CD4-positive, alpha-beta T cell treated with Interleukin-21 for 1 hour (primary cell): ENCODE measurements at regions not wholly inside any gene's neighbourhood (a gene's known extent, or its start where the extent isn't known, plus 50 kb on each side); places are given as distances from the start of the nearest gene placed in this dataset.
"Not testable (repeated sequence)": the region's sequence is repeated elsewhere in the genome, so short reads cannot be mapped to it uniquely, and the experiment has no call there.

ENCODE experiments used
- DNase-seq: peaks from one replicate; pipeline ENCODE4 v3.0.0-alpha.2; 2020

DNA sequence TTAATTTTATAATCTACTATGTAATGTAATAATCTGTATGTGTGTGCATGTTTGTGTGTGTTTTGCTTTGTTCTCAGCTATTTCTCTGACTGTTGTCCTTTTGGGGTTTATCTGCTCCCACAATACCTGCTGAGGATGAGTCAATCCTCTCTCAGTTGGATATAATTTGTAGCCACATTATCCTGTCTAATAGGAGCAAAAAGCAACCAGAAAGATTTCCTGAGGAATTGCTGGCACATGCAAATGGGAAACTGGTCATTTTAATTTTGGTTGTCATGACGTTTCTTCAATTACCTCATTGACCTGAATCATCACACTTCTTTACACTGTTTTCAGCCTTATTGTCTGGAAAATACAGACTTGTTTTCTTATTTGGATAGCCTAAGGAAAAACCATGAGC, 488.4 kb downstream of the KLF5 start:
- DNase-seq = no peak

- no peak for DNase-seq
Measured at GRCh38 chr13:73544175-73544574, 485.4 kb downstream of the KLF5 start.

GRCh38 chr13:73542446-73542845, 483.6 kb downstream of the KLF5 start:
- DNase-seq = no peak

- DNase-seq = no peak
Measured at GRCh38 chr13:73536865-73537264, 478.1 kb downstream of the KLF5 start.

DNA sequence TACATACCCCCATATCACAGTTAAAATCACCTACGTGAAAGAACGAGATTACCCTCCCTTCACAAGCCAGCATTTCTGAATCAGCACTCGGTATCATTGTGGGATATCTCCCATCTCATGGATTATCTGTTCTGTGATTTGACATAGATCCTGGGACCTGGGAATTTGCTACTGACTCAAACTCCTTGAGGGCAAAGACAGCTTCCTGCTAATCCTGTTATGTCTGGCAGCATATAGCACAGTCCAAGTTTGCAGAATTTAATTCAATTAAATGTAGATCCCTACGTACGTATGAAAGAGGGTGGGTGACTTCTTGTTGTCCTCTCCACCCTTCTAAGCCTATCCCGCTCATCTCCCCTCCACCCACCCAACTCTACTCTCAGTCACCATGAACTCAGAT, 476.5 kb downstream of the KLF5 start:
- no peak for DNase-seq

- DNase-seq = no peak
Measured at GRCh38 chr13:73532987-73533510, 474.2 kb downstream of the KLF5 start.

DNA sequence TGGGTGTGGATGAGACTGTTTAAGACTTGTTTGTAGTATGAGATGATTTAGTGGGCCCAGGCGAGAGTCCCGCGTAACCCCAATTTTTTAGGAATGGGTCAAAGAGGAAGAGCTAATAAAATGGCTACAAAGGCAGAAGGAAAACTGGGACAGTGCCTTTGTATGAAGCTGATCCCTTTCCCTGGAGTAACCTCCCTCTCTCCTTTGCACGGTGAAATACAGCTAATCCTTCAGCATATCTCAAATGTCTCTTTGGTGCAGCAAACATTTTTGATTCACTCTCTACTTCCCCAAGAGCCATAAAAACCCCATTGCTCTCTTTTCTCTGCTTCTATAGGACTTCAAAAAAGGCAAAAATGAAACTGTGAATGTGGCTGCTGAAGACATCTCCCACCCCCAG, 473.8 kb downstream of the KLF5 start:
- no peak for DNase-seq

DNA sequence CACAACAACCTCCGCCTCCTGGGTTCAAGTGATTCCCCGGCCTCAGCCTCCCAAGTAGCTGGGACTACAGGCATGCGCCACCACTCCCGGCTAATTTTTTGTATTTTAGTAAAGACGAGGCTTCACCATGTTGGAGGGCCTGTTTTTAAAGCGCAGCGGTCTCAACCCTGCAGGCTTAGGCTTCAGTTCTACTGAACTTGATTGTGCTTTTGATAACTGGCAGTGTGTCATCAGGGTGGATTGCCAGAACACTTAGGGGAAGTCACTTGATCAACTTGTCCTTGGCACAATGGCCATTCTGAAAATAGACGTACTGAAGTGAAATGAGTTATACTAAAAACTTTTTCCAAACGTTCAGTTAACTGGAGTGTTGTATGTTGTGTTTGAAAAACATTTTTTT, 472.2 kb downstream of the KLF5 start:
- no peak for DNase-seq

GRCh38 chr13:73522937-73523336, 464.1 kb downstream of the KLF5 start:
- no peak for DNase-seq

- DNase-seq = no peak
Measured at GRCh38 chr13:73521985-73522524, 463.2 kb downstream of the KLF5 start.

DNA sequence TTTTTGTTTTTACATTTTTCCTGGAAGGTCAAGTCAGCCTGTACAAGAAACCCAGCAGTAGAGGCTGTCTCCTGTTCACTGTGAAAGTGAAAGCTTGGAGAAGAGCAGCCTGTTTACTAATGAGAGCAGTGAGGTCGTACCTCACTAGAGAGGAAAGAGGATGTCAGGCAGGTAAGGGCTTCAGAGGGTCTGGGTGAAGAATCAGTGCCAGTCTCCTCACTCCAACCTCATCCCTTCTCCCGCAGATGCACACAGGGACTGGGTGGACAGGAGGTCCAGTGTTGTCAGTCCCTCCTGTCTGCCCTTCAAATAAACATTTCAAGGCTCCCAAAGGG, 462.5 kb downstream of the KLF5 start:
- DNase-seq = peak; percentile 37

DNA sequence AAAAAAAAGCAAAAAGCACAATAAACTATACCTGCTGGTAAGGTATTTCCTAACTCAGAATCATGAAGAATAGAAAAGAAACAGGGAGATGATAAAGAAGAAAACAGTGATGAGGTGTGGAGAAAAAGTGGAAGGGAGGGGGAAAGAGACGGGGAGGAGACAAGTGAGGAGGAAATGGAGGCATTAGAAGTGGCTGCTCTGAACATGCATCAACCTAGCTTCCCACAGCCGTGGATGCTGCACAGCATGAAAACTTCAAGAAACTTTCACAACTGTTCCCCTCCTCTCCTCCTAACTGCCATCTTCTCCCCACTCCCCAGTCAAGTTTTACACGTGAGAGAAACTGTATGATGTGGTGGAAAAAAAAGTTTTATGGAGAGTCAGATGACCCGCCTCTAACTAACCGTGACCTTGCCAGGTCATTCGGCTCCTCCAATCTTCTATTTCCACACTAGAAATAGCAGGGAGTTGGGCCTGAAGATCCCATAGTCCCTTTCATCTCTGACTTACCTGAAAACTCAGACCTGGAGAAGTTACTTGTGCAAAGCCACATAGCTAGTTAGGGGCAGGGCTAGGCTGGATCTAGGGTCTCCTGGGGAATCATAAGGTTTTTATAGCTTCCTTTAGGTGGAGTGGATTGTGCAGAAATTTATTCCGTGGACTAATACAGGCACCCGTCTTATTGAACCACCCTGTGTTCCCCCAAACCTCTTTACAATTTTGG, 461.9 kb downstream of the KLF5 start:
- peak; percentile 6 for DNase-seq

- DNase-seq = not testable (repeated sequence)
Measured at GRCh38 chr13:73520135-73520534, 461.3 kb downstream of the KLF5 start.

- no peak for DNase-seq
Measured at GRCh38 chr13:73519396-73520116, 460.8 kb downstream of the KLF5 start.

- DNase-seq = no peak
Measured at GRCh38 chr13:73517766-73518165, 459.0 kb downstream of the KLF5 start.

GRCh38 chr13:73516731-73517130, 457.9 kb downstream of the KLF5 start:
- DNase-seq = no peak

DNA sequence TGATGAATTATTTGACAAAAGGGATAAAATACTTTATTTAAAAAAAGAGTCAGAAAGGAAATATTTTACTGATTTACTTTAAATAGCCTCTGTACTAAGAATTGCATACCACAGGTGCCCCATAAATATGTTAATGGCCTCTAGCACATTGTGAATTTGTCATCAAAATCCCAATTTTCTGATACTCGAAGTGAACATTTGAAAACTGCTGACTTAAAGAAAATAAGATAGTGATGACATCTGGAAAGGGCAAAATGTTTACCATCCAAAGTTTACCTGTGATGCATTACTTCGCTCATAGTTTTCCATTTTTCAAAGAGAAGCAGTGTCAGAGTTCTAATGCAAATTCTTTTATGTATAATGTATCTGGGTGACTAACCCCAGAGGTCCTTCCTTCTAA, 455.4 kb downstream of the KLF5 start:
- DNase-seq = no peak

DNA sequence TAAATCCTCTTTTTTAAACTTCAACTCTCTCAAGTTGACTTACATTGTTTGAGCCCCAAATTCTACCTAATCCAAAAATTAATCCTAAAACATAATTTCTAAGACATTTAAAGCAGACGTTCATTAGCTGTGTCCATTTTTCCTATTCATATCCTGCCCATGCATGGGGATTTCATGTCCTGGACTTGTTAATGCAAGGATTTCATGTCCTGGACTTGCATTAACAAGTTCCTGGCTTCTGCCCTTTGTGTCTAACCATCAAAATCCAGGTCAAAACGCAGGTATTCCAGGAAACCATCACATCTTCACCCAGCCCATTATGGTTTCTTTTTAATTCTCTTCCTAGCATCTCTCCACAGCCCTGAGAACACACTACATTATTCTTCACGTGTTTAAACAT, 454.9 kb downstream of the KLF5 start:
- no peak for DNase-seq

DNA sequence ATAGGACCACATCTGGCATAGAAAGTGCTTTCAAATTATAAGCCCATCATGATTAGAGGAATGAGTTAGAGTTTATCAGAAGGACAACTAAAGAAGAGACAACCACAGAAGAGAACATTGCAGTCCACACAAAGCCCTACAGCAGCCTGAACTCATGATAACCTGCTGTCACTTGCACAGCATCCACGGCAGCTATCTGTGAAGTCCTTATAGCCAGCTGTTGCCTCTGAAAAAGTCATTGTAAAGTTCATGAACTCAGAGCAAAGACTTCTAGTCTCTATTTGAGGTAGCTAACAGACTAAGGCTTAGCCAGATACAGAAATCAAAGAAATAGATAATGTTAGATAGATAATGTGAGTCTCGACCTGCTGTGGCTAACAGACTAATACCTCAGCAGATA, 450.0 kb downstream of the KLF5 start:
- DNase-seq = no peak

- DNase-seq = no peak
Measured at GRCh38 chr13:73505376-73505890, 446.6 kb downstream of the KLF5 start.

- DNase-seq = no peak
Measured at GRCh38 chr13:73499695-73500094, 440.9 kb downstream of the KLF5 start.

DNA sequence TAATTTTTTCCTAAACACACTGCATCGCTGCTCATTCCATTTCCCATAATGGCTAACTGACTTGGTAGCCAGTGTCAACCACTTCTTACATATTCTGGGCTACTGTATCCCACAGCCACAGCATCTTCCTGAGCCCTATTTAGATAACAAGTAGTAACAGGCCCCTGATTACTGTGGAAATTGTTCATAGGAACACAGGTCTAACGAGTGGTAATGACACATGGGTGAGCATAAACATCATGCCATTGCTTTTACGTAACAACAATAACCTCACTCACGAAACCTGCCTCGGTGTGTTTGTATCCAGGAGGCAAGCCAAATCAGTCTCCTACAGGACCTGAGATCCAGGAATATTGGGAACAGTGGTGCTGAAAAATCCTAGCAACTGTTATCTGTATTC, 438.6 kb downstream of the KLF5 start:
- no peak for DNase-seq

GRCh38 chr13:73496711-73497110, 437.9 kb downstream of the KLF5 start:
- DNase-seq = no peak

- DNase-seq = no peak
Measured at GRCh38 chr13:73492811-73493210, 434.0 kb downstream of the KLF5 start.
